Osteoblast (primary cell): ENCODE measurements at regions not wholly inside any gene's neighbourhood (a gene's known extent, or its start where the extent isn't known, plus 50 kb on each side); places are given as distances from the start of the nearest gene placed in this dataset.

Source experiments
- DNase-seq: peaks from one replicate; pipeline ENCODE4 v3.0.0; 2011; ENCODE audit warnings: low spot score, mixed read lengths; ENCODE audit not compliant: insufficient read length; ENCODE audit errors: missing footprints
- H2AFZ ChIP-seq: 2 replicates; pipeline ENCODE4 v1.6.0; 2011; ENCODE audit warnings: mild to moderate bottlenecking, low read length
- H3K27ac ChIP-seq: 2 replicates; pipeline ENCODE4 v1.5.1; 2011; ENCODE audit warnings: mild to moderate bottlenecking, low read depth, low read length, moderate library complexity
- H3K27me3 ChIP-seq: 2 replicates; pipeline ENCODE4 v1.6.0; 2012; ENCODE audit warnings: mild to moderate bottlenecking, control low read depth, inconsistent platforms, low read length, moderate library complexity; ENCODE audit not compliant: insufficient read depth
- H3K36me3 ChIP-seq: 2 replicates; pipeline ENCODE4 v1.5.1; 2011; ENCODE audit warnings: mild to moderate bottlenecking, low read length, control low read depth, moderate library complexity; ENCODE audit not compliant: insufficient read depth
- H3K4me1 ChIP-seq: 2 replicates; pipeline ENCODE4 v1.5.1; 2011; ENCODE audit warnings: mild to moderate bottlenecking, low read length, control low read depth, moderate library complexity; ENCODE audit not compliant: insufficient read depth
- H3K4me2 ChIP-seq: 2 replicates; pipeline ENCODE4 v1.6.0; 2011; ENCODE audit warnings: mild to moderate bottlenecking, low read length; ENCODE audit not compliant: insufficient read depth
- H3K4me3 ChIP-seq: fragments of 200-600 bp; sonication (generic); 3 replicates; pipeline ENCODE4 v1.5.1; 2012; ENCODE audit warnings: mild to moderate bottlenecking, low read length, inconsistent platforms; ENCODE audit not compliant: insufficient read depth
- H3K79me2 ChIP-seq: 2 replicates; pipeline ENCODE4 v1.6.0; 2012; ENCODE audit warnings: mild to moderate bottlenecking, low read length, control low read depth, inconsistent platforms; ENCODE audit not compliant: insufficient read depth
- H3K9me3 ChIP-seq: 2 replicates; pipeline ENCODE4 v1.5.1; 2011; ENCODE audit warnings: low read depth, low read length, control low read depth
- H4K20me1 ChIP-seq: 2 replicates; pipeline ENCODE4 v1.6.0; 2012; ENCODE audit warnings: mild to moderate bottlenecking, low read length, control low read depth; ENCODE audit not compliant: insufficient read depth
- CTCF ChIP-seq: IDR thresholded peaks from 2 replicates; pipeline ENCODE4 v1.5.1; 2011; ENCODE audit warnings: mild to moderate bottlenecking, low read depth, low read length, moderate library complexity; ENCODE audit errors: extremely low read depth

- DNase-seq = no peak
- no peaks in the 10 kb centered on the region for H3K36me3 ChIP-seq
- H3K27ac ChIP-seq = no peak overlapping the region
- no peak overlapping the region for H3K4me2 ChIP-seq
- no peaks in the 10 kb centered on the region for H3K27me3 ChIP-seq
- no peaks in the 10 kb centered on the region for H3K9me3 ChIP-seq
- no peak for TF ChIP-seq CTCF
- no peak overlapping the region for H3K4me3 ChIP-seq
- H3K4me1 ChIP-seq = no peaks in the 10 kb centered on the region
- no peak overlapping the region for H2AFZ ChIP-seq
- H4K20me1 ChIP-seq = no peaks in the 10 kb centered on the region
- H3K79me2 ChIP-seq = no peaks in the 10 kb centered on the region
These were observed 629.8 kb upstream of the CDH18 start for GRCh38 chr5:20617841-20618240.

- Histone ChIP-seq H3K79me2 (no peaks in the 10 kb centered on the region), H3K36me3 (no peaks in the 10 kb centered on the region), H3K4me3 (no peak overlapping the region), H3K4me2 (no peak overlapping the region), H3K27ac (no peak overlapping the region), H3K27me3 (no peaks in the 10 kb centered on the region), H4K20me1 (no peaks in the 10 kb centered on the region), H2AFZ (no peak overlapping the region), H3K4me1 (no peaks in the 10 kb centered on the region), H3K9me3 (no peaks in the 10 kb centered on the region)
- no peak for TF ChIP-seq CTCF
- DNase-seq = no peak
These were observed 628.0 kb upstream of the CDH18 start for GRCh38 chr5:20615888-20616563.

- H3K4me2 ChIP-seq = no peak overlapping the region
- H3K4me1 ChIP-seq = no peaks in the 10 kb centered on the region
- DNase-seq = no peak
- no peaks in the 10 kb centered on the region for H3K79me2 ChIP-seq
- no peaks in the 10 kb centered on the region for H3K27me3 ChIP-seq
- H2AFZ ChIP-seq = no peak overlapping the region
- no peaks in the 10 kb centered on the region for H3K36me3 ChIP-seq
- H3K9me3 ChIP-seq = no peaks in the 10 kb centered on the region
- no peaks in the 10 kb centered on the region for H4K20me1 ChIP-seq
- H3K27ac ChIP-seq = no peak overlapping the region
- no peak for TF ChIP-seq CTCF
- no peak overlapping the region for H3K4me3 ChIP-seq
These were observed 623.6 kb upstream of the CDH18 start for GRCh38 chr5:20611620-20612019.

GRCh38 chr5:20610681-20611080 lies 622.7 kb upstream of the CDH18 start:
- Histone ChIP-seq H3K36me3 (no peaks in the 10 kb centered on the region), H3K9me3 (no peaks in the 10 kb centered on the region), H3K4me2 (no peak overlapping the region), H3K79me2 (no peaks in the 10 kb centered on the region), H3K4me3 (no peak overlapping the region), H2AFZ (no peak overlapping the region), H3K4me1 (no peaks in the 10 kb centered on the region), H3K27me3 (no peaks in the 10 kb centered on the region), H4K20me1 (no peaks in the 10 kb centered on the region), H3K27ac (no peak overlapping the region)
- no peak for TF ChIP-seq CTCF
- no peak for DNase-seq
